ENCODE measurements at regions not wholly inside any gene's neighbourhood (a gene's known extent, or its start where the extent isn't known, plus 50 kb on each side); places are given as distances from the start of the nearest gene placed in this dataset.

DNA sequence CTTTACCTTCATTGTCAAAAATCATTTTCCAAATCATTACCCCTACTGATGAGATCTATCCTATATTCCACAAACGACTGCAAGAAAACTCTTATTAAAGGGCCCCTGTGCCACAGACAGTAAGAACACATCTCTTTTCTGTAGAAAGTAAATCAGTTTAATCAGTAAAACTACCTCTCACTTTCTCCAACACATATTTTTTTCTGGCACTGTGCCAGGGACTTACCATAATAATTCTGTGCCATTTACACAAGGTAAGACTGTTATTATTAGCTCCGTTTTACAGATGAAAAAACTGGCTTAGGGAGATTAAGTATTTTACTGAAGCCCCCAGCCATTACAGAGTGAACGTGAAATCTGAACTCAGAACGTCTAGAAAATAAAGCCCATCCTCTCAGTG is 587.0 kb upstream of the COX7C start:
- no peaks in the 10 kb centered on the region for H3F3A ChIP-seq (ENCODE audit: insufficient read depth, low read length, poor library complexity, severe bottlenecking)
- H3K27ac ChIP-seq (ENCODE audit: low read length) = no peak overlapping the region
- TF ChIP-seq SMC3 (conservative IDR thresholded peaks at IDR 0.05; ENCODE audit: poor library complexity) = no peak
- no peak for TF ChIP-seq MXI1 (conservative IDR thresholded peaks at IDR 0.05; ENCODE audit: poor library complexity, severe bottlenecking)
- H2AFZ ChIP-seq (ENCODE audit: low read depth, low read length) = no peak overlapping the region
- no peak overlapping the region for H3K4me3 ChIP-seq (ENCODE audit: low read length)
- H4K20me1 ChIP-seq (ENCODE audit: insufficient read depth) = no peaks in the 10 kb centered on the region
- H3K9me3 ChIP-seq (ENCODE audit: low read length) = no peaks in the 10 kb centered on the region
- no peak overlapping the region for H3K4me2 ChIP-seq (ENCODE audit: low read length)
- H3K27me3 ChIP-seq (ENCODE audit: insufficient read depth, low read depth, low read length) = no peaks in the 10 kb centered on the region
- no peaks in the 10 kb centered on the region for H3K79me2 ChIP-seq (replicated peaks; ENCODE audit: insufficient read depth, low read length)
- H3K9ac ChIP-seq (ENCODE audit: low read length) = no peak overlapping the region
- no peaks in the 10 kb centered on the region for H3K36me3 ChIP-seq (ENCODE audit: insufficient read depth, low read length)
- no peaks in the 10 kb centered on the region for H3K9me2 ChIP-seq (ENCODE audit: insufficient read depth, low read length)

- H3K9ac ChIP-seq (ENCODE audit: low read length) = no peak overlapping the region
Measured at GRCh38 chr5:86038566-86038965, 579.2 kb upstream of the COX7C start.

More at GRCh38 chr5:86038566-86038965, 579.2 kb upstream of the COX7C start:
- Histone ChIP-seq H3F3A (ENCODE audit: insufficient read depth, low read length, poor library complexity, severe bottlenecking) (no peaks in the 10 kb centered on the region), H4K20me1 (ENCODE audit: insufficient read depth) (no peaks in the 10 kb centered on the region), H3K79me2 (replicated peaks; ENCODE audit: insufficient read depth, low read length) (no peaks in the 10 kb centered on the region), H3K27me3 (ENCODE audit: insufficient read depth, low read depth, low read length) (no peaks in the 10 kb centered on the region), H3K9me2 (ENCODE audit: insufficient read depth, low read length) (no peaks in the 10 kb centered on the region), H3K4me2 (ENCODE audit: low read length) (no peak overlapping the region), H3K9me3 (ENCODE audit: low read length) (no peaks in the 10 kb centered on the region), H2AFZ (ENCODE audit: low read depth, low read length) (no peak overlapping the region), H3K4me3 (ENCODE audit: low read length) (no peak overlapping the region), H3K27ac (ENCODE audit: low read length) (no peak overlapping the region), H3K36me3 (ENCODE audit: insufficient read depth, low read length) (no peaks in the 10 kb centered on the region)
- TF ChIP-seq RAD21 (conservative IDR thresholded peaks at IDR 0.05) = no peak
- no peak for TF ChIP-seq MXI1 (conservative IDR thresholded peaks at IDR 0.05; ENCODE audit: poor library complexity, severe bottlenecking)
- TF ChIP-seq, protein P1, sequence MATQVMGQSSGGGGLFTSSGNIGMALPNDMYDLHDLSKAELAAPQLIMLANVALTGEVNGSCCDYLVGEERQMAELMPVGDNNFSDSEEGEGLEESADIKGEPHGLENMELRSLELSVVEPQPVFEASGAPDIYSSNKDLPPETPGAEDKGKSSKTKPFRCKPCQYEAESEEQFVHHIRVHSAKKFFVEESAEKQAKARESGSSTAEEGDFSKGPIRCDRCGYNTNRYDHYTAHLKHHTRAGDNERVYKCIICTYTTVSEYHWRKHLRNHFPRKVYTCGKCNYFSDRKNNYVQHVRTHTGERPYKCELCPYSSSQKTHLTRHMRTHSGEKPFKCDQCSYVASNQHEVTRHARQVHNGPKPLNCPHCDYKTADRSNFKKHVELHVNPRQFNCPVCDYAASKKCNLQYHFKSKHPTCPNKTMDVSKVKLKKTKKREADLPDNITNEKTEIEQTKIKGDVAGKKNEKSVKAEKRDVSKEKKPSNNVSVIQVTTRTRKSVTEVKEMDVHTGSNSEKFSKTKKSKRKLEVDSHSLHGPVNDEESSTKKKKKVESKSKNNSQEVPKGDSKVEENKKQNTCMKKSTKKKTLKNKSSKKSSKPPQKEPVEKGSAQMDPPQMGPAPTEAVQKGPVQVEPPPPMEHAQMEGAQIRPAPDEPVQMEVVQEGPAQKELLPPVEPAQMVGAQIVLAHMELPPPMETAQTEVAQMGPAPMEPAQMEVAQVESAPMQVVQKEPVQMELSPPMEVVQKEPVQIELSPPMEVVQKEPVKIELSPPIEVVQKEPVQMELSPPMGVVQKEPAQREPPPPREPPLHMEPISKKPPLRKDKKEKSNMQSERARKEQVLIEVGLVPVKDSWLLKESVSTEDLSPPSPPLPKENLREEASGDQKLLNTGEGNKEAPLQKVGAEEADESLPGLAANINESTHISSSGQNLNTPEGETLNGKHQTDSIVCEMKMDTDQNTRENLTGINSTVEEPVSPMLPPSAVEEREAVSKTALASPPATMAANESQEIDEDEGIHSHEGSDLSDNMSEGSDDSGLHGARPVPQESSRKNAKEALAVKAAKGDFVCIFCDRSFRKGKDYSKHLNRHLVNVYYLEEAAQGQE (IDR thresholded peaks at IDR 0.05; ENCODE audit: borderline replicate concordance) = no peak
- TF ChIP-seq EP300 (conservative IDR thresholded peaks at IDR 0.05; ENCODE audit: poor library complexity, severe bottlenecking) = no peak
- TF ChIP-seq POLR2AphosphoS5 (IDR thresholded peaks at IDR 0.05) = no peak
- TF ChIP-seq, protein P2, sequence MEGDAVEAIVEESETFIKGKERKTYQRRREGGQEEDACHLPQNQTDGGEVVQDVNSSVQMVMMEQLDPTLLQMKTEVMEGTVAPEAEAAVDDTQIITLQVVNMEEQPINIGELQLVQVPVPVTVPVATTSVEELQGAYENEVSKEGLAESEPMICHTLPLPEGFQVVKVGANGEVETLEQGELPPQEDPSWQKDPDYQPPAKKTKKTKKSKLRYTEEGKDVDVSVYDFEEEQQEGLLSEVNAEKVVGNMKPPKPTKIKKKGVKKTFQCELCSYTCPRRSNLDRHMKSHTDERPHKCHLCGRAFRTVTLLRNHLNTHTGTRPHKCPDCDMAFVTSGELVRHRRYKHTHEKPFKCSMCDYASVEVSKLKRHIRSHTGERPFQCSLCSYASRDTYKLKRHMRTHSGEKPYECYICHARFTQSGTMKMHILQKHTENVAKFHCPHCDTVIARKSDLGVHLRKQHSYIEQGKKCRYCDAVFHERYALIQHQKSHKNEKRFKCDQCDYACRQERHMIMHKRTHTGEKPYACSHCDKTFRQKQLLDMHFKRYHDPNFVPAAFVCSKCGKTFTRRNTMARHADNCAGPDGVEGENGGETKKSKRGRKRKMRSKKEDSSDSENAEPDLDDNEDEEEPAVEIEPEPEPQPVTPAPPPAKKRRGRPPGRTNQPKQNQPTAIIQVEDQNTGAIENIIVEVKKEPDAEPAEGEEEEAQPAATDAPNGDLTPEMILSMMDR (IDR thresholded peaks at IDR 0.05; ENCODE audit: poor library complexity, severe bottlenecking) = no peak
- no peak for TF ChIP-seq EZH2 (IDR thresholded peaks at IDR 0.05; ENCODE audit: borderline replicate concordance, insufficient read depth, low read length, poor library complexity, severe bottlenecking)
- TF ChIP-seq SMC3 (conservative IDR thresholded peaks at IDR 0.05; ENCODE audit: poor library complexity) = no peak
- no peak for TF ChIP-seq TAF1 (IDR thresholded peaks at IDR 0.05; ENCODE audit: low read depth)

Measured in neural cell (in vitro differentiated cells).